Peyer's patch (tissue), 4 donors: ENCODE measurements at regions not wholly inside any gene's neighbourhood (a gene's known extent, or its start where the extent isn't known, plus 50 kb on each side); places are given as distances from the start of the nearest gene placed in this dataset.

Source experiments
- CTCF ChIP-seq, 6 experiments: fragments of 450-650 bp in 4 of 6; fragments of 200-600 bp in 2 of 6; sonication (generic) in 1 of 6; IDR thresholded peaks; one replicate each; pipeline ENCODE4 v1.5.1; 2017 to 2019; ENCODE audit warnings: antibody characterized with exemption in 6 of 6, mild to moderate bottlenecking in 3 of 6, moderate library complexity in 1 of 6
- POLR2A ChIP-seq, 2 donors: fragments of 450-650 bp; IDR thresholded peaks; one replicate each; pipeline ENCODE4 v1.5.1; 2017; ENCODE audit warnings: antibody characterized with exemption in 2 of 2, mild to moderate bottlenecking in 2 of 2, moderate library complexity in 2 of 2

- TF ChIP-seq CTCF (IDR thresholded peaks at IDR 0.05) (no peak), POLR2A (IDR thresholded peaks at IDR 0.05) (no peak)
Observed at GRCh38 chr14:27881063-27881462, 885.5 kb upstream of the FOXG1 start.
